ENCODE measurements at regions not wholly inside any gene's neighbourhood (a gene's known extent, or its start where the extent isn't known, plus 50 kb on each side); places are given as distances from the start of the nearest gene placed in this dataset.

DNA sequence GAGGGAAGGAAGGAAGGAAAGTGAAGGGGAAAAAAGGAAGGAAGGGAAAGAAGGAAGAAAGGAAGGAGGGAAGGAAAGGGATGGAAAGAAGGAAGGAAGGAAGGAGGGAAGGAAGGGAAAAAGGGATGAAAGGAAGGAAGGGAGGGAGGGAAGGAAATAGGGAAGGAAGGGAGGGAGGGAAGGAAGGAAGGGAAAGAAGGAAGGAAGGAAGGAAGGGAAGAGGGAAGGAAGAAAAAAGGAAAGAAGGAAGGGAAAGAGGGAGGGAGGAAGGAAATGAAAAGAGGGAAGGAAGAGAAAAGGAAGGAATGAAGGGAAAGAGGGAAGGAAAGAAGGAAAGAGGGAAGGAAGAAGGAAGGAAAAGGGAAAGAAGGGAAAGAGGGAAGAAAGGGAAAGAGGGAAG, 136.9 kb downstream of the BARX1 start:
- TF ChIP-seq, protein P1, sequence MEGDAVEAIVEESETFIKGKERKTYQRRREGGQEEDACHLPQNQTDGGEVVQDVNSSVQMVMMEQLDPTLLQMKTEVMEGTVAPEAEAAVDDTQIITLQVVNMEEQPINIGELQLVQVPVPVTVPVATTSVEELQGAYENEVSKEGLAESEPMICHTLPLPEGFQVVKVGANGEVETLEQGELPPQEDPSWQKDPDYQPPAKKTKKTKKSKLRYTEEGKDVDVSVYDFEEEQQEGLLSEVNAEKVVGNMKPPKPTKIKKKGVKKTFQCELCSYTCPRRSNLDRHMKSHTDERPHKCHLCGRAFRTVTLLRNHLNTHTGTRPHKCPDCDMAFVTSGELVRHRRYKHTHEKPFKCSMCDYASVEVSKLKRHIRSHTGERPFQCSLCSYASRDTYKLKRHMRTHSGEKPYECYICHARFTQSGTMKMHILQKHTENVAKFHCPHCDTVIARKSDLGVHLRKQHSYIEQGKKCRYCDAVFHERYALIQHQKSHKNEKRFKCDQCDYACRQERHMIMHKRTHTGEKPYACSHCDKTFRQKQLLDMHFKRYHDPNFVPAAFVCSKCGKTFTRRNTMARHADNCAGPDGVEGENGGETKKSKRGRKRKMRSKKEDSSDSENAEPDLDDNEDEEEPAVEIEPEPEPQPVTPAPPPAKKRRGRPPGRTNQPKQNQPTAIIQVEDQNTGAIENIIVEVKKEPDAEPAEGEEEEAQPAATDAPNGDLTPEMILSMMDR (conservative IDR thresholded peaks at IDR 0.05; ENCODE audit: low read depth, low read length): no peak
- no peak overlapping the region for H3K4me3 ChIP-seq (ENCODE audit: low read depth, low read length)
- DNase-seq (ENCODE audit: low read depth): no peak

DNA sequence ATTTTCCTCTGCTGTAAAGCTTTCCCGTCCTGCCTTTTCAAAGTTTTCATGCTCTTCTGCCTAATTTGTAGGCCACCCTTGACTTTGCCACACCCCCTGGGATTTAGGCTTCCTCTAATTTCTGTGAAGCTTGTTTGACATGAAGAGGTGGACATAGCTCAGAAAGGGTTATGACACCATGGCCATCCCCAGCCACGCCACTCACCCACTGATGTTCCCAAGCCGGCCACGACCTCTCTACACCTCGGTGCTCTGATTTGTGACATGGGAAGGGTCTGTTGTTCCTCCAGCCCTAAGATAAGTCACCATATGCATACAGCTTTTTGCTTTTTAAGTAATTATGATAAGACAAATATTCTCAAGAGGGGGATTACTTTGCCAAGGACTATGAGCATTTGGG, 139.5 kb downstream of the BARX1 start:
- DNase-seq (ENCODE audit: low read depth): no peak
- H3K4me3 ChIP-seq (ENCODE audit: low read depth, low read length): no peak overlapping the region
- TF ChIP-seq, protein P1 (conservative IDR thresholded peaks at IDR 0.05; ENCODE audit: low read depth, low read length): no peak

DNA sequence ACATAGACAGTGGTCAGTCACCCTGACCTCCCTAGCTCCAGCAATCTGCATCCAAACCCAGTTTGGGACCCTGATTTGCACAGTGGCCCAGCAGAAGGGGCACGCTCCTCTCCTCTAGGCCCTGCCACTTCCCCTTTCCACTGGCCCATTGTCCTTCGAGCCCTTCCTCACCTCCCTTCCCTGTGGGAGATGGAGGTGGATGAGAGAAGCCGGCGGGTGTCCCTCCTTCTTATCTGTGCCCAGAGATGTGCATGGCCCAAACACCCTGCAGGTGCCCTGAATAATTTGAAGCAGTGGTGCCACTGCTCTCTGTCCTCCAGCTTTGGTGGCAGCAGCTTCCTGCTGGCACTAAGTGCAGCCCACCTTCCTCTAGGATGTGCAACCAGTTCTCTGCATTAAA, 140.0 kb downstream of the BARX1 start:
- TF ChIP-seq, protein P1 (conservative IDR thresholded peaks at IDR 0.05; ENCODE audit: low read depth, low read length): no peak
- DNase-seq (ENCODE audit: low read depth): no peak
- no peak overlapping the region for H3K4me3 ChIP-seq (ENCODE audit: low read depth, low read length)

DNA sequence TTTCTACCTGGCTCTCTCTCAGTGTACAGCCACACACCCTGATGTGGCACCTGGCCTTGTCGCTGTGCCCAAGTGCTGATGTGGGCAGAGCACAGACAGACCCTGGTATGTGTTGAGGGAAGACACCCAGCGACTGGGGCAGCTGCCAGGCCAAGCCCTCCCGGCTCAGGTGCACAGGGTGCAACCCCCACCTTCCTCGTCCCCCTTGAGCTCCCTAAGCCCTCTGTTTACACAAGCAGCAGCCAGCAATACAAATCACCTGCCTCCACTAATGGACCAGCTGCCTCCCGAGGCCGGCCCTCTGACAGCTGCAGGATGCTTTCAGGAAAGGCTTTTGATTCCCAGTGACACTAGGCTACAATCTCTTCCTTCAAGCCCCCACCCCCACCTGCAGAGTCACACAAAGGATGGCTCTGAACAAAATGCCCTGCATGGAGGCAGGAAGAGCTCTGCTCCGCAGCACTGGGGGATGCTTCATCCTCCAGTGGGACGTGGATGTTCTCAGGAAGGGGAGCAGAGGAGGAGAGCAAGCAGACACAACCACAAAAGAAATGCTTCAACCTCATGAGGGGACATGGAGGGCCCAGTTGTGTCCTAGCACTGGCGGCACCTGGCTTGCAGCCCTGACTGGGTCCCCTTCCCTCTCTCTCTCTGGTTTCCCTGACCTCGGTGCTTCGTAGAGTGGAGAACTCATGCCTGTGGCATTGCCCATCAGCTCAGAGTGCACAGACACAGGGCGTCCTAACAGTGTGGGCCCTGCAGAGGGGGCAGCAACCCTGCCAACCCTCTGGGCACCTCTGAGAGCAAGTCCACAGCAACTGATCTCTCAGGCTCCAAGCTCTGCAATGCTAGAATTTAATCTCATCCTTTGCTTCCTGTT, 140.8 kb downstream of the BARX1 start:
- H3K4me3 ChIP-seq (ENCODE audit: low read depth, low read length): no peak overlapping the region
- TF ChIP-seq, protein P1 (conservative IDR thresholded peaks at IDR 0.05; ENCODE audit: low read depth, low read length): no peak
- DNase-seq (ENCODE audit: low read depth): no peak

DNA sequence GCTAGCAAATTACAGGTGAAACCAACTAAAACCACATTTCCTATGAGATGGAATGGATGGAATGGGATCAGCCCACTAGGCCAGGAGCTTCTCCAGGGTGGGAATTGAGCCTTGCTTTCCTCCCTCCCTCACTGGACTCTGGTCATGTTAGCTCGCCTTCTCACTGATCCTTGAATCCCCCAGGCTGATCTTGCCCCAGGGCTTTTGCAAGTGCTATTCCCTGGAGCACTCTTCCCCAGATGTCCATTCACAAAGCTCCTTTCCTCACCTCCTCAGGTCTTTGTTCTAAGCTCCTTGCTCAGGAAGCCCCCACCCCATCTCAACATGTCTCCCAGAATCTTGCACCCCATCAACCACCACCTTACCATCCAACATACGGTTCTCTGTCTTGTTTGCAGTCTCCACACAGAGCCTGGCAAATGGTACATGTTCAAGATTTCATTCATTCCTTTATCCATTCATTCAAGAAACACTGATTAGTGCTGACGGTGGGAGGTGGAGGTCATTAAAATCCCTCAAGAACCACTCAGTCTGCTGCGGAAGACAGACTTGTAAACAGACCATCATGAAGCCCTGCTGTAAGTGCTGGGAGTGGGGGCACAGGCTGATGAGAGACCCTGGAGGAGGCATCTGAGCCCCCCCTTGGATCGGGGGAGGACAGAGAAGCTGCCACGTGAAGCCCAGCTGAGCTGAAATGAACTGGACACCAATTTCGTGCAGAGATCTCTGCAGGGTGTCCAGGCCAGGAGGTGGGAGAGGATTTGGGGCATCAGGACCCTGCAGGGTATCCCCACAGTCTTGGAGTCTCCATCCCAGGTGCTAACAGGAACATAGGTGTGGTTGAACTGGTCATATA, 141.7 kb downstream of the BARX1 start:
- TF ChIP-seq, protein P1 (conservative IDR thresholded peaks at IDR 0.05; ENCODE audit: low read depth, low read length): no peak
- DNase-seq (ENCODE audit: low read depth): no peak
- no peak overlapping the region for H3K4me3 ChIP-seq (ENCODE audit: low read depth, low read length)

DNA sequence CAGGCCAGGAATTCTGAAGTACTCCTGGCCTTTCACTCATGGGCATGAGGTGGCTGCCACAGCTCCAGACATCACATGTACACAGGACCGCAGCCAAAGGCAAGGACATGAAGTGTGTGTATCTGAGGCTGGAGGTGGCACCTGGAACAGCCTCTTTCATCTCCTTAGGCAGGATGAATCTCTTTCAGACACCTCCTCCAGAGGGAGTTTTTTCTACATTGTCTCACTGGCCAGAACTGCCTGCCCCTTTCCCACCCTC, 142.8 kb downstream of the BARX1 start:
- no peak for DNase-seq (ENCODE audit: low read depth)
- TF ChIP-seq, protein P1 (conservative IDR thresholded peaks at IDR 0.05; ENCODE audit: low read depth, low read length): no peak
- H3K4me3 ChIP-seq (ENCODE audit: low read depth, low read length): no peak overlapping the region

Data from epithelial cell of proximal tubule (primary cell).